Fibroblast of lung (primary cell): ENCODE measurements at regions not wholly inside any gene's neighbourhood (a gene's known extent, or its start where the extent isn't known, plus 50 kb on each side); places are given as distances from the start of the nearest gene placed in this dataset.

Source experiments
- CTCF ChIP-seq, 2 donors: IDR thresholded peaks in 1 of 2; conservative IDR thresholded peaks in 1 of 2; 1 replicate in 1 of 2; 2 replicates in 1 of 2; pipeline ENCODE4 v1.5.1; 2011 to 2012; ENCODE audit warnings: low read length in 2 of 2, control low read depth in 1 of 2, inconsistent platforms in 1 of 2, low read depth in 1 of 2, mild to moderate bottlenecking in 1 of 2
- EZH2 ChIP-seq: IDR thresholded peaks from 2 replicates; pipeline ENCODE4 v1.5.1; 2012; ENCODE audit warnings: low read length, control low read depth, mild to moderate bottlenecking; ENCODE audit errors: missing control alignments

- TF ChIP-seq CTCF (conservative IDR thresholded peaks at IDR 0.05 in 1 of 2, IDR thresholded peaks at IDR 0.05 in 1 of 2; ENCODE audit: low read depth in 1 of 2, low read length in 2 of 2), result no peak
- no peak for TF ChIP-seq EZH2
These were observed 366.1 kb upstream of the CRIM1 start for GRCh38 chr2:35989503-35989902.
